HG02885 (cell line): ENCODE measurements at regions not wholly inside any gene's neighbourhood (a gene's known extent, or its start where the extent isn't known, plus 50 kb on each side); places are given as distances from the start of the nearest gene placed in this dataset.

Source experiments
- ATAC-seq: cut with Tn5 transposase; IDR thresholded peaks from one replicate; pipeline ENCODE4 v1.9.1; 2021; ENCODE audit warnings: mild to moderate bottlenecking; ENCODE audit not compliant: unreplicated experiment, poor library complexity

DNA sequence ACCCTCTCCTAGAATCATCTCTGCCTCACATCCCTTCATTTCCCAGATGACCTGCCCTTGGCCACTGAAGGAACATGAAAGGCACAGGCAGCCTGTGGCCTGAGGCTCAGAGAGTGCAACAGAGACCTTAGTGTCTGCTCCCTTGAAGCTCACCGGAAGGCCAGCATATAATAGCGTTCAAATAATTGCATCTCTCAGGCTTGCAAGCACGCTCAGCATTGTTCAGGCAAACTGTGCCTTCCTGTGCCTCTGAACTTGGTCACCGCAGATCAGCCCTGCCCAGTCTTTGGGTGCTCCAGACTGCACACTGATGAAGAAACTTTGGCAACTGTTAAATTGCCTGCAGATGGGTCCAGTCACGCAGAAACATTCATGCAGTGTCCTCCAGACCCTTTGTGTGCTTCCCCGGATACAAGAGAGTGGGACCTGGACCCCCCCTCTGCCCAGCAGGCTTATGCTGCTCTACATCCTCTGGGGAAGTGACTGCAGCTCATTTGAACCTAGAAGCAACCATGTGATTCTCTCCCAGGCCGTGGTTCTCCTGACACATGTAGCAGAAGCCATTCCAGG is 216.0 kb upstream of the ANKRD55 start:
- no peak for ATAC-seq

DNA sequence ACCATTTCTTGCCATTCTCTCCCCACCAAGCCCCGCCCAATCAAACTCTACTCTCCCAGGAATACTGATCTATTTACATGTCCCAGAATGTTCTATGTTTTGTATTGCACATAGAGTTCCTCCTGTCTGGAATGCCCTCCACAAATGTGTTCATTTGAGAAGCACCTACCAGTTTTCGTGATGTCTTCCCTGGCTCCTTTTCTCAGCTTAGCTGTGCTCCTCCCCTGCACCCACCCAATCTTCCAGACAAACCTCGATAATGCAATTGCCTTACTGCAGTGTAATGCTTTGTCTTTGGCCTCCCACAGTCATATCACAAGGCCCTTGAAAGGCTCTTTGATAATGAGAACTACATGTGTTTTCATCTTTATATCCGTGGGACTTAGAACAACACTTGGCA is 214.5 kb upstream of the ANKRD55 start:
- no peak for ATAC-seq

DNA sequence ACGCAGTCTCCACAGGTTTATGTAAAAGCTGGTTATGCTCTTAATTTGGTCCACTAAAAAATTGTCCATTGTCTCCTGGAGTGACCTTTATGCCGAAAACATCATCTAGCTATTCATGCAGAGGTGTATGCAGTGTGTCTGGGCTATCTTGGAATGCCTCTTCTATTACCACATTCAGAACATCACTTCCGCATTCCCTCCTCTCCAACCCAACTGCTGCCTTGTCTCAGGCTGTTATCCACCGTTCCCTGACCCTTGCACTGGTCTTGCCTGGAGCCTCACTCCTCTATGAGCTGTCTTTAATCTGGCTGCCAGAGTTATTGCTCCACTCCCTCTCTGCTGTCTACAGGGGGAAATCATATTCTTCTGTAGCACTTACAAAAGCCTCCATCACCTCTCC is 214.1 kb upstream of the ANKRD55 start:
- no peak for ATAC-seq

DNA sequence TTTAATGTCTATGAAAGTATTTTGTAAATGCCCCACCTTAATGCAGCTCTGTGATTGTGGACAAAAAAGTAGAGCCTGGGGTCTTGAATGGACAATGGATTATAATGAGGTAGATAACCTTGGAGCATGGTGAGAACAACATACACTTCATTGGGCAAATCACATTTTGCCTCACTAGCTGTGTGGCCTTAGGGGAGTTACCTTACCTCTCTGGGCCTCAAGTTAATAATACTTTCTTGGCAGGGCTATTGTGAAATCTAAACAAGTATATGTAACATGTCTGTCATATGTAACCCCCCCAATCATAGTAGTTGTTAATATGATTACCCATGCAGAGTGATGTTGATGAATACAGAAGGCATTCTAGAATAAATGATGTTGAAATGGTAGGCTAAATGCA is 213.6 kb upstream of the ANKRD55 start:
- ATAC-seq, result no peak

DNA sequence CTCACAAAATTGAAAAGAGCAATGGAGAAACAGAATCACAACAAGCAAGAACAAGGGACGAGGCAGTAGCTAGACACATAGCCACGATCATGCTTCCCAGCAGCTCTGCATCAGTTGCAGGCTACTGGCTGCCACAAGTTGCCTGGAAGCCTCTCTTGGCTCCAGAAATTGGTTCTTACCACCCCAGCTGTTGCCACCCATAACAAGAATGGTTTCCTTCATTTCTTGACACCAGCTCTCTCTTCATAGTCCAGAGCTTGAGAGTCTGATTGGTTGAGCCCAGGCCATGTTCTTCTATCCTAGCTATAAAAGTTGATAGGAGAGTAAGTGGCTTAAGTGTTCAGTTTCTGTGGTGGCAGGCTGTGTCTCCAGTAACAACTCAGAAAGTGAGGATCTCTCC is 210.7 kb upstream of the ANKRD55 start:
- ATAC-seq, result no peak

DNA sequence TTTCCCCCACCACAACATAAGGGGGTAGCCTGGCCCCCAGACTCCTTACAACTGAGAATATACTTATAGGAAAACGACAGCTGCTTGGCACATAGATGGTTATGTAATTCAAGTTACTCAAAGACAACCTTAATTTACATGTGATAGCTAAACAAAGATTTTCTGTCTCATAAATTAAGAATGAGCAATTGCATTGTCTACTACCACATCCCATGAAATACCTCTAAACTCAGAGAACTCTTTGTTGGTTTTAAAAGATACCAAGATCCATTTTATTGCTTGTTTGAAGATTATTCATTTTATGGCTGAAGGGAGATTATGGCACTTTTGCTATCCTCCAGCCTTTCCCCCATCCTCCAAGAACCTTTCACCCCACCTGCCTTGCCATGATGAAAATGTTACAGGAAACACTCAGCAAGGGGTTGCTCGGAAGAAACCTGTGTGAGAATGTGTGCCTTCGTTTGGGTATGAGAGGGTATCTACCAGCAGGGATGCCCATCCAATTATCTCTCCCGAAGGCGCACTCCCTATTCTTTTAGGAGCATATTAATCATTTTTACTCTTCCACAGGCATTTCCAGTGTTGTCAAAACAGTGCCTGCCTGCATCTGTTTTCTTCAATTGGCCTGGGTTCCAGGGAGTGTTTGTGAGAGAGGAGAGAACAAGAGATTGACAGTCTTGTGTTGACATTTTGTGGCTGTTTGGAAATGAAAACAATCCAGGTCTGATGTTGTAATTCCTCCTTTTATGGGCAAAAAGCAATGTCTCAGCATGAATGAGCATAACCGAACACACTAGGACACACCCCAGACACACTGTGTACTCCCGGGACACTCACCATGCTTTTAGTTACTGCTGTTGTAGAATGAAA is 208.0 kb upstream of the ANKRD55 start:
- no peak for ATAC-seq

DNA sequence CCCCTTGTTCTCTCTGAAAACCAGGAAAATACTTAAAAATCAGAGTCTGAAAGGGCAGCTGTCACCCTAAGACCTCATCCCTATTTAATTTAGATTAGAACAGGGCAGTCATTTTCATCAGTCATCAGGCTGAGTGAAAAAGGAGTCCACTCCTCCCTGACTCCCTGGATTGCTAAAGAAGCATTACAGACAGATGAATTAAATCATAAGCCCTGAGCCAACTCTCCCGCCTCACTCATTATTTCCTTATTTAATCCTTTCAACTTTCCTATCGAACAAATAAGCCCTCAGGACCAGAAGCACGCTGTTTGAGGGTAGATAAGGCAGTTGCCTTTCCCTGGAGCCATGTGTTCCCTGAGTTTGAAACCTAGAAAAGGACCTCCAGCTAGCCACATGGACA is 201.9 kb upstream of the ANKRD55 start:
- no peak for ATAC-seq

DNA sequence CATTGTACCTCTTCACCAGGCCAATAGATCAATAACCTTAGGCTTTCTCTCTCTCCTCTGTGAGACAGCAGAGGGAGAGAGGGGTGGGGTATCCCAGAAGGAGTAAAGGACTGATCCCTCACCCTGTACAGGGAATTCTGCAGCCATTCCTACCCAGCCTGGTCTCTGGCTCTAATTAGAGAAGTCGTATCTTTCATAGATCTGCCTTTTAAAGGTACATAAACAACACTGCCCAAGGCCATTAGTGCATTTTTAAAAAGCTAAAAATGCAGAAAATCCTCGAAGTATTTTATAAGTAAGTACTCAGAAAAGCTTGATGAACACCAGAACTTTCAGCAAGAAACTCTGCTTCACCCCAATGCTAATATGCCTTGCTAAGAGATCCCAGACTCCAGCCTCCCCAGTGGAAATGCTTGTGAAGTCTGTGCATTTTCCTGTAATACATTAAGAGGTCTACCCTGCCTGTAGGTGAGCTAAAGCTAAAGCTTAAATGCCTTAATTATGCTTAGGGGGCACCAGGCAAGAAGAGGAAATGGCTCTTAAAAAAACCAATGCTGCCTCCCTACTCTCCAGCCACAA is 200.0 kb upstream of the ANKRD55 start:
- ATAC-seq, result no peak

DNA sequence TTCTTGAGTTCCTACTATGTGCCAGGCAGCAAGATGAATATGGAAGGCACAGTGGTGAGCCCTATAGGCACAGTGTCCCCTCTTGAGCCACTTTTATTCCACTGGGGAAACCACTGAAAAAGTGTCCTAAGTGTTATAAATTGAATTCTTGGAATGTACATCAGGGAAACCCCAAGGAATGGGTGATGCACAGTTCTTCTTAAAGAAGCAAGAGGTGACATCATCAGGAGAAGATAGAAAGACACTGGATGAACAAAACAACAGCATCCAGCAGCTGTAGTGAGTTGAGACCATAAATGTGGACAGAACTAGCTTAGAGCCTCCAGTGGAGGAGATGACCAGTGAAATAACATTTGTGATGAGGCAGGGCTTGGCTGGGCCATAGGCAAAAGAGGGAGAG is 199.2 kb upstream of the ANKRD55 start:
- ATAC-seq, result no peak

DNA sequence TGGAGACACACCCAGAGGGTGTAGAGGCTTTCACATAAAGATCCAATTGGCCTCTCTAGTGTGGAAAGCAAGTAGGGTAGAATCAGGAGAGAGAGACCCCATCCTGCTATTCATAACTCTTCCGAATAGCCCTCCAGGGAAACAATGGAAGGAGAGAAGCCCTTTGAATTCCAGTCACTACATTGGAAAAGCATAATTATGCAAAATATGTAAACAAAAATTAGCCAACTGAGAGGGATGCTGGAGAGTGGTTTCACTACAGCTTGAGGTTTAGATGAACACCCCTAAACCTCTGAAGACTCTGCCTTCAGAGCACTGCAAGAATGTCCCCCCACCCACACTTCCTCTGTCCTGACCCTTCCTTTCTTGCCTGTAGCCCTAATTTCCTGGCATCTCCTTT is 197.3 kb upstream of the ANKRD55 start:
- ATAC-seq, result no peak

DNA sequence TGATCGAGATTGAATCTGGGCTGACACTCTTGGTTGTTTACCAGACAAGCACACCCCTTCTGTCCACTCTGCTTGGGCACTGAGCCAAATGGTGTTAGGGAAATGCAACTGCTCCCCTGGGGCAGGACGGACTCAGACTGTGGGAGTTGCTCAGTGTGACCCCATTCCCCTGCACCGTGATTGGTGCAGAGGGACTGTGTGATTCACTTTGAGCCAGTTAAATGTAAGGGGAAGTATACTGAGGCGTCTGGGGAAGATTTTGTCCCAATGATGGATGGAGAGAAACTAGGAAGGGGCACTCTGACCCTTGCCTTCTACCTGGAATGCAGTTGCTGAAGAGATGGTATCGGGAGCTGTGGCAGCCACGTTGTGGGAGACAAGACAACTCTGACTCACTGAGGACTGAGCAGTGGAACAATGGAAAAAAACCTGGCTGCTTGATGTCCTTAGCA is 196.0 kb upstream of the ANKRD55 start:
- ATAC-seq, result no peak

DNA sequence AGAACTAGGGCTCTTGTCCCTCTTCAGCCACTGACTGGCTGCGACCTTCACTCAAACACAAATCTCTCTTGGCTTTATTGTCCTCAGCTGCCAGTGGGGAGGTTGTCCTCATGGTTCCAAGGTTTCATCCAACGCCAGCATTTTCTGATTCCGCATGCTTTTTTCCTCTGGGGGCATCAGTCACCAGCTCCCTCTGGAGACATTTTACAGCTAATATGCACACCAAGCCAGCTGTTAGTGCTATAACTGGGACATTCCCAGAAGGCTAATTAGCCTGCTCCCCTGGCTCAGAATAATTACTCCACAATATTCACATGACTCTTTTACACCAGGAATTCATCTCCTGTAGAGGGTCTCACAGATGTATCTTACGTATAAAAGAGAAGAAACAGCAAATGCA is 193.6 kb upstream of the ANKRD55 start:
- ATAC-seq, result no peak

DNA sequence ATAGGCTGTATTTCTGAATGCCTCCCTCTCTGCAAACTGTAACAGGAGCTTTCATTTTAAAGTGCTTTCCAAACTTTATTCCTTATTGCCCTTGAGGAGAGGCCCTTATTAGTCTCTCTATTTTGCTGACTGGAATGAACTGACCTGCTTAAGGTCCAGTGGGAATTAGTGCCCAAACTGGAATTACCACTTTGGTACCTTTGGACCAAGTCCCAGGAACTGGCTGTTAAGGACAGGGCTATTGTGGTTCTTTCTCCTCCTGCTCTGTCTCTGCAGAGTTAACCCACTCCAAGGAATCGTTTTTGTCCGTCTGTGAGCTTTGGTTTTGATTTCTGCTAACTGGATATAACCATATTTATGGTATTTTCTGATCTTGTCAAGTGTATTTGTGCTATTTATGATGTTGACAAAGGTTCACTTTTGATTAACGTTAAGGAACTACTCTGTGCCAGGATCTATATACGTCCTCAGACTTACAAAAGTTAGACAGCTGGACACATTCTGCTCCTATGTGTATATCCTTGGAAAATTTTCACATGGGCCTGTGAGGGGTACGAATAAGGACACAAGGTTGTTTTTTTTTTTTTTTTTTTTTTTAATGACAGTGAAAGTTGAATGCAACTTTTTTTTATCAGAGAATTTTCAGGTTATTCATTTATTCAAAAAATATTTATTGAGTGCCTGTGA is 189.1 kb upstream of the ANKRD55 start:
- ATAC-seq, result no peak

DNA sequence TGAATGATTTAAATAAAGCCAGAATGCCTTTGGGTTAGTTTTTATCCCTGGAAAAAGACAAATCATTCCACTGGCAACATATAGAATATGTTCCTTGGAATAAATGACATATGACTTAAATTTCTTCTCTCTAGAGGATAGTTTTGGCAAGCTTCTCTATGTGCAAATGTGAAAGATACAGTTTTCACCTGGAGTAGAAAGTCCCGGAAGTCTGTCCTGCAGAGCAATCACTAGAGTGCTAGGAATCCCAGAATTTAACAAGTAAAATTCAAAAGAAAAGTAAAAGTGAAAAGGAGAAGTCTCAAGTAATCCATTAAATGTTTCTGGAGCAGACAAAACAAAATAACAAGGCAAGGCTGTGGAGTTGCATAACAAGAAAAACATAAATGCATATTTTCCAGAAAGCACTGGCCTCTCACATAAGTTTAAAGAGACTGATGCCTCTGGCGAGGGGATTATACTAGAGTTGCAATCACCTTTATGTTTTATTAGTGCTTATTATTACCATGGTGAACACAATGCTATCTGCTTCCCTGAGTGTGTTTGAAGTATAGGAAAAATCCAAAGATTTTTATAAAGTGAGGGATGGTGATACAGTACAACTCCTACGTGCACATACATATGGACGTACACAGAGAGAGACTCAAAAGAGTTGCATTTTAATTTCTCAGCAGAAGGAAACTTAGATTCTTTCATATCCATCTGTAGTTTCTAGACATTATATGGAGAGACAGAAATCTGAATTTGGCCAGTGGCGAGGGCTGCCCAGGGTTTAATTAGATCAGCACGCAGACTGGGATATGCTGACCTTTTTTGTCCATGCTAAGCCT is 188.3 kb upstream of the ANKRD55 start:
- no peak for ATAC-seq

DNA sequence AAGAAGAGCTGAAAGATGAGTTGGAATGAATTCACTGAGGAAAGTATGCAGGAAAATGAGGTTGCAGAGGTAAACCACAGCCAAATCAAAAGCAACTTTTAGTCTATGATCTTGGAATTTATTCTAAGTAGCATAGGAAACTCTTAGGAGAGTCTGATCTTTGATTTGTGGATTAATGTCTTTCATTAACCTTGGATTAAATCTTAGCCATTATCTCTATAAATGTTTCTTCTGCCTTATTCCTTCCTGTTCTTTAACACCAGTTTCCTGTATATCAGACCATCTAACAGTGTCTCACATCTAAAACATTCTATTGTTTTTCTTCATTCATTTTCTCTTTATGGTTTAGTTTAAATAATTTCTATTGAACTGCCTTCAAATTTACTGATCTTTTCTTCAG is 187.2 kb upstream of the ANKRD55 start:
- ATAC-seq, result no peak

DNA sequence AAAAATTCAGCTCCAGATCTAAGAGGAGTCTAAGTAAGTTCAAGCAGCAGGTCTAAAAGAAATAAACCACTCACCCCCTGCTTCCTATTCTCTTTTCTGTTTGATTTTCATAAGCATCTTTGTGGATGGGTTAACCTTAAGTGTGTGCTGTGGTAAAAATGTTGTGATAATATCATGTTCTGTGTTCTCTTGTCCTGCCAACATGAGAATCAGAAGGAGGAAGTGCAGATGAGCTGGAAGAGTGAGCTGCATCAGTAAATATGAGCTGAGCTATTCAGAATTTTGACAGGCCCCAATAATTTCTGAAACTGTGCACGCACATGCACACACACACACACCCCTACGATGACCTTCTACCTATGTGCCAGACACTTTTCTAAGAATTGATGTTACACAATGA is 186.5 kb upstream of the ANKRD55 start:
- no peak for ATAC-seq

DNA sequence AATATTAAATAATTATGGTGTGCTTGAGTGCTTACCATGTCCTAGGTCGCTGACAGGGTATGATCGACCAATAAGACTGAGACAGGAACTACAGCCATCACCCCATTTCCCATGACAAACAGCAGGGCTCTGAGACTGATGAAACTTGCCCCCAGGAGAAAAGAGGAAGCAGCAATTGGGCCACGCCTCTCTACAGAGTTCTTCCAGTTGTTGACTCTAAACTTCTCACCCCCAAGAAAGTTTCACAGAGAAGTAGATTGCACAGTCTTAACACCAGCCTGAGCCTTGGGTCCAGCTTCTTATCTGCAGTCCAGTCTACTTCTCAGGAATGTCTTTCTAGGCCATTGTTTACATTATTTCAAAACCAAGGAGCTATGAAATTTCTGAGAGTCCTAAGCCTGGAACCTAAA is 182.2 kb upstream of the ANKRD55 start:
- ATAC-seq, result peak; percentile 90

DNA sequence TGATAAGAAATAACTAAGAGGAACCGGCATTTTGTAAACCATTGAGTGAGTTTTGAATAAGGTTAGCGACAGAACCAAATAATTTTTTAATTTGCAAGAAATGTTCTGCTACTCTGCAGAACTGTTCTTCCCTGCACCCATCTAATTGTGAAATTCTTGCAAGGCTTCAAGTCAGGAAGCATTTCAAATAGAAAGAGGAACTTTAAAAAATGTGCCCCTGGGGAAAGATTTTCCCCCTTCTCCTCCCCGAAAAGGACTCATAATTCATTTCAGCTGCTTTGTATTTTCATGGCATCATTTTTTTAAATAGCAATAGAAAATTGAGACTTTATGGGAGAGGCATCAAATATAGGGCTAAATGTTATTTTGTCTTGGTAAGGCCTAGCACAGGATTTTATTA is 180.9 kb upstream of the ANKRD55 start:
- no peak for ATAC-seq

DNA sequence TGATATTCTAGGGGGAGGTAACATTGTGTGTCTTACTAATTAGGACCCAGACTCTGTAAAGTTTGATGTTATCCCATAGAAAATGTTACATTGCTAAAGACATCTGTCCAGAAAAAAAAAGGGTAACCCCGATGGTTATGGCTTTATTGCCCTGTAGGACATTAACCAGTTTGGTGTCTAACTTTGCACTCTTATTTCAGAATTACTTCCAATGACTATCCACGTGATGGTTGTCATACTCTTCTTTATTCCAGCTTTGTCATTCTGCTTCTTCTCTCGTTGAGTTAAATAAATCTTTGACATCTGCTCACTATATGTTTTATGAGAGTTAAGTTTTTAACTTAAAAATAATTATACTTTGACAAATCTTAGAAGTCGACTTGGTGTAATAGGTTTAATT is 180.4 kb upstream of the ANKRD55 start:
- no peak for ATAC-seq
